GM21786 (cell line): ENCODE measurements at regions not wholly inside any gene's neighbourhood (a gene's known extent, or its start where the extent isn't known, plus 50 kb on each side); places are given as distances from the start of the nearest gene placed in this dataset.

Source experiments
- ATAC-seq: cut with Tn5 transposase; IDR thresholded peaks from one replicate; pipeline ENCODE4 v1.9.1; 2021; ENCODE audit not compliant: unreplicated experiment

DNA sequence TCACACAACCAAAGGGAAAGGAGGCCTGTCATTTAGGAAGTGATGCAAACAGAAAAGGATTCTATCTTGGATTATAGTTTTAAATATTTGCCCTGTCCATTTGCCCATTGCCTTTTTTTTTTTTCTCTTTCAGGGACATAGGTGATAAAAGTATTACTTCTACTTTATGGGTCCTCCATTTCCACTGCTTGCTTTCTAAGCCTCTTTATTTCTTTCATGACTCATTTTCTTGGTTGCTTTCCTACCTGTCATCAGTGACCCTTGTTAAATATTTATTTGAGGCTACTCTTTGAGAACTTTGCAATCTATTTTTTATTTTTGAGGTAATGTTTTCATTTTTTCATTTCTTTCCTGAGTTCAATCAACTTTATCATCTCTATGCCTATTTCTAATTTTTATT is 522.9 kb upstream of the ARRDC3 start:
- no peak for ATAC-seq

DNA sequence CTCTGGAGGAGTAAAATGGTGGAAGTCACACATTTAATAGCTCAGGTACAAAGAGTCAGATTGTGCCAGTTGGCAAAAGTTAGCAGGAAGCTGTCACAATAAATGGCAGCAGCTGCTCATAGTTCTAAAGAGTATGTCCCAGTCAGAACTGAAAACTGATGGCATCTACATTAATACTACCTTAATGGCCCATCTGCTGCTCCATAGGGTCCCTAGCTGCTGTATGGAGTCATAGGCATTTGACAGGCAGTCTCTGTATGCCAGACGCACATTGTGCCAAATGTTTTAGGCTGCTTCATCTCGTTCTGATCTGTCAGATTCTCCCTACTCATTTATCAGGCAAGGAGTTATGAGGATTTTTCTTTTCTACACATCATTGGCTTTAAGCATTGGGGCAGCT is 515.8 kb upstream of the ARRDC3 start:
- ATAC-seq = no peak

DNA sequence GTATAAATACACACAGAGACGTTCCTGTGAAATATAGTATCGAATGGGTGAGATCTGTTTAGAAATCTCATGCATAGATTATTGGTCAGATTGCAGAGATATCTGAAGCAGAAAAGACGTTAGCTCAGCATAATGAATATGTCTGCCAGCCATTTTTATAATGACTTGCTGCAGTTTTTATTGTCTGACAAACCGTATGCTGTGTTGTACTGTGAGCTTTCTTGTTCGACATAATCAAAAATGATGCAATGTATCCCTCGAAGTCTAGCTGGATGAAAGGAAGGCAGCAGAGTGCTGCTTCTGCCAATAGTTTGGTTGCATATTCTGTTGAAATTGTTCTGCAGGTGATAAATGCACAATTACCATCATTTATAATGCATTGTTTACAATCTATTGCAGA is 514.9 kb upstream of the ARRDC3 start:
- no peak for ATAC-seq

DNA sequence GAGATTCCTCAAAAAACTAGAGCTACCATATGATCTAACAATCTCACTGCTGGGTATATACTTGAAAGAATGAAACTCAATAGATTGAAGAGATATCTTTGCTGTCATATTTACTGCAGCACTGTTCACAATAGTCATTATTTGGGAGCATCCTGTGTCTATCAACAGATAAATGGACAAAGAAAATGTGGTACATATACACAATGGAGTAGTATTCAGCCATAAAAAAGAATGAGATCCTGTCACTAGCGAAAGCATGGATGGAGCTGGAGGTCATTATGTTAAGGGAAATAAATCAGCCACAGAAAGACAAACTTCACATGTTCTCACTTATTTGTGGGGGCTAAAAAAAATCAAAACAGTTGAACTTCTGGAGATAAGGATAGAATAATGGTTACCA is 505.7 kb upstream of the ARRDC3 start:
- ATAC-seq = no peak

DNA sequence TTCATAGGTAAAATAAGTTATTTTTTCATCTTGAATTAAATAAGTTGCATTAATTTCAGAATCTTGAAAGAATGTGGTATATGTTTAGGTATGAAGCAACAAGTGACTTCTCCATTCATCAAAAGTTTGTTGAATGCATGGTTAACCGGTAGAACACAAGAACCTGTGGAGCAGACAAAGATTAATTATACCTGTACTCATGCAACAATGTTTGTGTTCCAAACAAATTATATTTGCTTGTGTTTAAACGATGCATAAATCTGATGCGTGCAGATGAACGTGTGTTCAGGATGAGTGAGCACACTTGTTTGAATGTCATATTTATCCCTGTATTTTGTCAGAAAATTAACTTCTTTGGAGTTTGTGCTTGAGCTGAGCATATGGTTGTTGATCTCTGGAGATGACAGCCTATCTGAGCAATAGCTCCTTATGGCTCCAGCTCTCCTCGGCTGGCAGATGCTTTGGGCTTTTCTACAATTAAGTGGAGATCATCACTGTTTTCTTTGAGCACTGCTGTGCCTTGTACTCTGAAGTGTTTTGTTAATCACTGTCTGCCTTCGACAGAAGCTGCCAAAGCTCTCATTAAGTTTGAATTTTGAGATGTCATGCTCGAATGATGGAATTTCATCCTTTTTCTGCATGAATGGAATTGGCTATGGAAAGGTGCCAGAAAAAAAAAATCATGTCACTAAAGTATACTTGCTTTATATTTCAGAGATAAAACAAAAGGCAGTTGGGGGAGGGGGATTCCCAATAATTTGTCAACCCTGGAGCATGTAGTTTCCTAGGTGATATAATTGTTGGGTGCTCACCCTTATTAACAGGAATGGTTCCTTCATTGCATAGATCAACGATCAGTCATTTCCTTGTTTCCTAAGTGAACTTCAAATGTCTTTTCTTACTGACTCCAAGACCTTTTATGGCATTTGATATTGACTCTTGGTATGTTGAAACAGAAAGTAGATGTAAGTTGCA is 502.5 kb upstream of the ARRDC3 start:
- no peak for ATAC-seq

DNA sequence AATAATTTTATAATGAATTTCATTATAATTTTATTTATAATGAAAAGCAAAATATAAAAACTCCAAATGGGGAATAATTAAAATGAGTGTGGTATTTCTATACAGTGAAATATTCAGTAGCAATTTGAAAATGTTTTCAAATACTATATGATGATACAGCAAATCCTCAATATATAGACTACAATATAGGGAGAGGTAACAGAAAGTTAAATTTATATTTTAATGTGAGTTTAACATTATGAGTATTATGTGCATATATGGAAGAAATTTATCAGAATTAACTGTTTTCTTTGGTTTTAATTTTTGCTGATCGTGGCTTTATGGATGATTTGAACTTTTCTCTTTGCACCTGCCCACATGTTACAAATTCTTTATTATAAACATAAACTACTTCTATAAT is 500.9 kb upstream of the ARRDC3 start:
- no peak for ATAC-seq

DNA sequence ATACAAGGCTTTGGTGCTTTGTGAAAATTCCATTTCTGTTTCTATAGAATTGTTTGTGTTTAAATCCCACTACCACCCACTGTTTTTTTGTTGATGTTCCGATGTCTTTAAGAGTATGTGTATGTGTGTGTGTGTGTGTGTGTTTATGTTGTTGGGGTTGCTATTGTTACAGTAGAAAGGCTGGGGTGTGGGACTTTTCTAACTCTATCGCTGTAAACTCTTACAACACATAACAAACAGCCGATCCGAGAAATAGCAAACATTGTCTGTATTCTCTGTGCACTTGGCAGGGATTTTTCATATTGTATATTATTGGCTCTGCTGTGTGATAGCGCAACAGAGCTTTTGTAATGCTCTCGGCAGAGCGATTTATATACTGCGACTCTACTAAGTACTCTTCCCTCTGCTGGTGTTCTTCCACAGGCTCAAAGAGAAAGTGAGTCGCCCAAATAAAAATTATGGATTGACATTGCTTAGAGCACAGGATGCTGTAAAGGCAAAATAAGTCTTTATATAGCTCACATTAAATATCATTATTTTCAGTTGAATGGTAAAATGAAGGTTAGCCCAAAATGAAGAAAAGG is 492.2 kb upstream of the ARRDC3 start:
- ATAC-seq = no peak

DNA sequence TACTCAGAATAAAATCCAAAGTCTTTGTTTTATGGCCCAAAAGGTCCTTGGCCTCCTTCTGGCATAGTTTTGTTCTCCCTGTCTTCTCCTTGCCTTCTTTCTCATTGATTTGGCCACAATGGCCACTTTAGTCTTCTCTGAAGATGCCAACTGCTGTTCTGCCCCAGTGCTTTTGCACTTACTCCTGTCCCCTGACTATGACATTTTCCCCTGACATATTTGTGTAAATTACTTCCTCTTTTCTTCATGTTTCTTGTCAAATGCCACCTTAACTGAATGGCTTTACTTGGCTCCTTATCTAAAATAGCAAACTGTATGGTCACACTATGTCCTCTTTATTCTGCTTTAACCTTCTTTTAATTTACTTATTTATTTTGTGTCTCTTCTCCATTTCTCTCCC is 484.7 kb upstream of the ARRDC3 start:
- no peak for ATAC-seq

DNA sequence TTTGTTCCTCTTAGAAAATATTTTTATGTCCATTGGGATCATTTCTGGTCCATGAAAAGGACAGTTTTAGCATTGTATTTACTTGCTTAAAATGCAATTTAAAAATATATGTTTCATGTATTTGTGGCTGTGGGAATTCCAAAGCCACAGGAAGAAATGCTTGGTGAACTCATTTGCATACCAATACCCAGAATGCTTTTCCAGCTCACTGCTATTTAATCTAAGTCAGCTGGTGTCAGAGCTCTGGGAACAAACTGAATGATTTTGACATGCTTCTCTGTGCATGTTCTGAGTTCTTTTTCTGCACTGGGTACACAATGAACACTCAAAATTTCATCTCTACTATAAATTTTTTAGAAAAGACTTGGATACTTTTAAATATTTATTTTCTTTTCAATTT is 482.8 kb upstream of the ARRDC3 start:
- ATAC-seq = no peak

DNA sequence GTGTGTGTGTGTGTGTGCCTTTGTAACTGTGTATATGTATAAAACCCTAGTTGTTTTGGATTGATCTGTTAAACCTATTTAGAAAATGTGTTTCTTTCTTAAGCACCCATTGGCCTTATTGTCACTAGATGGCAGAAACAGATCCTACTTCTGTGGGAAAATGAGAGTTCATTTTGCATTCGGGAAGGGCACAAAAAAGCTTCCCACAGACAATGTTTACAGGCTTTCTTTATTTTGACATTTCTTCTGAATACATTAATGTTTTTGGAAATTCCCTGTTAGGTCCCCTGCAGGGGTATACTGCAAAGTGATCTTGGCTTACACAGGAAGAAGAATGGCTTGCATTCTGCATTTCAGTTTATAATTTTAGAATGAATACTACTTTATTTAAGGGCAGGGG is 481.8 kb upstream of the ARRDC3 start:
- no peak for ATAC-seq

DNA sequence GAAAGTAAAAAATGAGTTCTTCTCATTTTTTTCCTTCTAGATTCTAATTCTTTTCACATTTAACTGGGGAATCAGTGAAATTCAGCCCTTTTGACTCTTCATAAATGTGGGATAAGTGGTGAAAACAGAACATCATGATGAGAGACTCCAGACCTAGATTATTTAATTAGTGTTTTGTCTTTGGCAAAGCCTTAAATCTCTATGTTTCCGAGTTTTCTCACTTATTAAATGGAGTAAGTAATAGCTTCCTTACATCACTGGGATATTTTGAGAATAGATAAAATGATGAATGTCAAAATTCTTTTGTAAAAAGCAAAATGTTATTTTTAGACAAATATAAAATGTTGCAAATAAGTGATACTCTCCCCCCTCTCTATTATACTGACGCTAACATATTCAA is 468.6 kb upstream of the ARRDC3 start:
- no peak for ATAC-seq

DNA sequence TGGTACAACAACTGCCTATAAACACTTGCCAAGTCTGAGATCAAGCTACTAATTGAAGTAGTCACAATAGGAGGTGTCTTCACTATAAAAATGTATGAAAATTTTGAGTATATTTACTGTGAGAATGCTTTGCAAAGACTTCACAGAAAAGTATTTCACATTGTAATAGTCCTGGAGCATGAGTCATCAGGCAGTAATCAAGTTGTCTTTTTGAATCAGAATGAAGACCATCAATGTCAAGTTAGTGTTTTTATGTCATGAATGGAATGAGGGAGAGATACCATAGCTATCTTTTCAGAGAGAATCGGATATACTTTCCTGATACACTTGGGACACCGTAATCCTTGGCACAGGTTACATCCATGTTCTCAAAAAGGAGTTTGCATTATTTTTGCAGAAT is 466.9 kb upstream of the ARRDC3 start:
- no peak for ATAC-seq

DNA sequence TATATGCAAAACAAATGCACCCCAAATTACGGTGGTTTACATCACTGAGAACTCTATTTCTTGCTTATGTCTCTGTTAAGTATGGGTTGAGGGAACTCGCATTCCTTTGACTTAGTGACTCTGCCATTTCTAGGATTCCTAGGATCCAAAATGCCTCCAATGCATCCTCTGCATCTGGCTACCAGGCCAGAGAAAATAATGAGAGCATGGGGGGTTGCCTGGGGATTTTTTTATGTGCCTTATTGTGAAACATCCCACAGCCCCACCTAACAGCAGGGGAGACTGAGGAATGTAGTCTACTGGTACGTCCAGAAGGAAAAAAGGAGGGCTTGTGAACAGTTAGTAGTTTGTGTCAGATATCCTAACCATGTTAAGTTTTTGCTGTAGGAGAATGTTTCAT is 466.0 kb upstream of the ARRDC3 start:
- ATAC-seq = no peak

DNA sequence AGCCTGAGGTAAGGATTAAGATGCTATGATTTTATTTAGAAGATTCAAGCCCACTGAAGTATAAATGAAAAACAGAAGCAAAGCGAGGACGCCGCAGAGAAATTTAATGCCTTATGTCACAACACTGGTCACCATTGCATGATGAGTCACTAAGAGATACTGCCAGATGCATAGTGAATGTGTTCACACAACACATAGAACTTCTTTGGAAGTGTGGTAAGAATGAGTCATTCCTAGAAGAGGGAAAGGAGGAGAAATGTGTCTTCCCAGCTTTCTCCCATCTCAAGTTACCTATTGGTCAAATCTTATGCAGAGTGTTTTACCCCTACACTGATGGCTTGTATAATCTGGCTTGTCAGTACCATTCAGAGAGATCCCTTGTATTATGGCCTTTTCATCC is 465.3 kb upstream of the ARRDC3 start:
- no peak for ATAC-seq

DNA sequence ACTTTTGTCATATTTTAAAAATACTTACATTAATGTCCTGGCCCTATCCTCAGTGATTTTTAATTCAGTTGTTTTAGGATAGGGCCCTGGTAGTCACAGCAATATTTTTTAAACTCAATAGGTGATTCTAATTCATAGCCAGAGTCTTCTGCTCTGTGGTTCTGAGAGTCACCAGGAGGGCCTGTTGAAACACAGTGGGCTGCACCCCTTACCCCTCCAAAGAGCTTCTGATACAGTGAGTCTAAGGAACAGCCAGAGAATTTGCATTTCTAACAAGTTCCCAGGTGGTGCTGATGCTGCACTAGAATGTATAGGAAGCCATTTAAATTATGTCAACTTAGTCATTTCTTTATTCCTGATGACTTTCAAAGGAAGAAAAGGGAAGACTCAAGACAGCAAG is 458.3 kb upstream of the ARRDC3 start:
- ATAC-seq = no peak

DNA sequence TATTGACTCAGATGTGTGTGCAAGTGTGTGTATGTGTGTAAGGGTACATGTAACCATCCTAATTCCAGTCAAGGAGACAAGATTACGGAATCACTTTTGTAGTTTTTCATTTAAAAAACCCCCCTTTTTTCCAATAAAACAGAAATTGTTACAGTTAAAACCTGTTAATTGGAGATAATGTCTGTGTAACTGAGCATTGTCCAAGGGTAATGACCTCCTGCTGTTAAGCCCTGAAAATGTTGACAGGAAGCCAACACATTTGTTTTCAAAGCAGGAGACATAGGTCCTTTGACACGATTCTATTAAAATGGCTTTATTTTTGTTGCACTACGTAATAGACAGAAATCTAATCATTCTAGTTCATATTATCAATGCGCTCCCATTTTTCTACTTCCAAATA is 457.3 kb upstream of the ARRDC3 start:
- no peak for ATAC-seq

DNA sequence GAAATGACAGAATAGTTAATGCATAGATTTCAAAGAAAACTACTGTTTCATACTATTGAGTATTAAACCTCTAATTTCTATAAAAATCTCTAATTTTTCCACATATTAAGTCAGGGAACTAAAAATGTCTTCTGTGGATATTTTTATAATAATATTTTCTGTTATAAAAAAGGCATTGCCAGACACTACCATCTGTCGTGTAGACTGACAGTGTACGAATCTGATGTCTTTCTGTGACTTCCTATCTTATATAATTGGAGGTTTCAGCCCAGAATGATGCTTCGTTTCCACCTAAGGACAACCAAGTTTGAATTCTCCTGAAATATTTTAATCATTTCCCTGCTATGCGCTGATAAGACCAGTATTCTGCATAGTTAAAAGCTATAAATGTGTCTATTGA is 456.6 kb upstream of the ARRDC3 start:
- no peak for ATAC-seq

DNA sequence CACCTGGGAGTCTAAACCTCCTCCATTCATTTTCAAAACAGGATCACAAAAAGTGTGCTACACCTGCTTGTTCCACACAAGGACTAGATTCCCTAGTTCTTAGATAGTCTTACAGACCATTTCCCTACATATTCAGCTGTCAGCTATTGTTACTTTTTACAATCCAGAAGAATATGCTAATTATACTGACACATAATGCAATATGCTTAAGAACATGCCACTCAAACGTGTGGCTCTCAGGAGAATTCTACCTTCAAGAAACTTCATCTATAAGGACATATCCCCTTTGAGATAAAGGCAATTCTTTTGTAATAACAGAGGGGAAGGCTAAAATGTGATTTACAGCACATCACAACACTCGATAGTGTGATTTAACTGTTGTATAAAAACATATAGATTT is 456.1 kb upstream of the ARRDC3 start:
- ATAC-seq = no peak

DNA sequence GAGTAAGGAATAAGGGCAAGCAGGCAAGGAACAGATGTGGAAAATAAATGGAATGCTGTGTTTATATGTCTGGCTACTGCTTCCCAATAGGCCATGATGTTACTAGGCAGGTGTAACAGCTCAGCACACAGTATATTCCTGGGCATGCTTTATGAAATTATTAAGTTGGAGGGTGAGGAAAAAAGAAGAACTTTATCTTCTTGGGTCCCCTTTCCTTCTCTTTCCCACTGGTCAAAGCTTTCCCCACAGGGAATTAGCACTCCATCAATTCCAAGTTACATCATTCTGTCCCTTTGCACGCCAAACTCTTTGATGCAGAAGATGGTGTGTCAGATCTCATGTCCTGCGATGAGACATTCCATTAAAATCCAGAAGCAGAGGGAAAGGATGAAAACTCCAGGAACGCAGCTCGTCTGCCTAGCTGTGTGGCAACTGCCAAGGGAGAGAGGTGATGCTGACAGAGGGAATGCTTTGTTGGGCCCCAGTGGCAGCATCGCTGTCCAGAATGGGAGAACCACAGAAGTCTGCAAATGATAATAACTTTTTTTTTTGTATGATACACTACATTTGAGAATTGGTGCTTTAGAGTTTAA is 447.3 kb upstream of the ARRDC3 start:
- ATAC-seq = no peak

DNA sequence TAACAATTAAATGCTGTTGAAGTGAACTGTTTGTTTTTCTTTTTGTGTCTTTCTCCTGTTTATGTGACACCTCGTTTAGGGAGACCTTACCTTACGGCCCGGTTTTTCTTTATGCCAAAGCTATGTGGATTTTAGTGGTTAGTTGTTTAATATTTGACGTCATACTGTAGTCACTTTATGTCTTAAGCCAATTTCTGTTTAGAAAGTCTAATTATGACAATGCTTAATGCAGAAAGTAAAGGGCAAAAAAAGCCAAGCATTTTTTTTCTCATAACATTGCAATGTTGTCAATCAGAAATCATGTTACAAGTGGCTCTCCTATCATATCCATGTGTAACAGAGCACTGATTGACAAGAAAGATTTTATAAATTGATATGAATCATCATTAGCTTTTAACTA is 442.5 kb upstream of the ARRDC3 start:
- no peak for ATAC-seq

DNA sequence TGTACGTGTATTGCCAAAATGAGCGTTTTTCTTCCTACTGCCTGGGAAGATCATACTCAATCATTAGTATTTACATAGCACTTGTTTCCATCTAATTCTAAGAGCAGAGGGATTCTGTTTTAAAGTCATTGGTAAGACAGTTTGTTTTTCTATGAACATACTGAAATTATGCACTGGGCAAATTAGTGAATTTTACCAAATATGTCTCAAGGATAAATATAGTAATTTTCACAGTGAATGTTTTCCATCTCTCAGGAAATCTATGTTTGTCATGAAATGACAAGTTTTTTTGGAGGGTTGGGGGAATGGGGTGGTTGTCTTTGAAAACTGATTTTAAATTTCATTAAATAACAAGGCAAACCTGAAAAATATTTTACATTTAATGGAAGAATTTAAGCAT is 441.3 kb upstream of the ARRDC3 start:
- no peak for ATAC-seq

DNA sequence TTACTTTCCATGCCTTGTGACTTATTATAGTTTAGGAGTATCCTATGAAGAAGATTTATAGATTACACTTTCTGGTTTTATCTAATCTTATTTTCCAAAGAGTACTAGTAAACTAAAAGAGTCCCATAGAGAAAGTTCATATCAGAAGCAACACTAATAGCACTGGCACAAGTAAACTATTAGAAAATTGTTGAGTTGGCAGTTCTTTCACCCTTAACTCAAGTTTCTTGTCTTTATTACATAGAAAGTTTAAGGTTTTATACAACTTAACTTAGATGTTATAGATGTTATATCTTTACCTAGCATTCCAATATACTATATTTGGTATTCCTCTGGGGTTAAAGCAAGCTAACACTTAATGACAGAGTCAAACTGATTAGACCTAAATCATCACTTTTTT is 437.8 kb upstream of the ARRDC3 start:
- no peak for ATAC-seq
